GM13976 (cell line): ENCODE measurements at regions not wholly inside any gene's neighbourhood (a gene's known extent, or its start where the extent isn't known, plus 50 kb on each side); places are given as distances from the start of the nearest gene placed in this dataset.
"Not testable (repeated sequence)": the region's sequence is repeated elsewhere in the genome, so short reads cannot be mapped to it uniquely, and the experiment has no call there.

Experiments used
- DNase-seq: peaks from one replicate; pipeline ENCODE4 v3.0.0; 2012; ENCODE audit warnings: low spot score
- CTCF ChIP-seq: IDR thresholded peaks from 2 replicates; pipeline ENCODE4 v1.5.1; 2012; ENCODE audit warnings: borderline replicate concordance, mild to moderate bottlenecking; ENCODE audit not compliant: insufficient read depth; ENCODE audit errors: extremely low read depth, missing control alignments, control extremely low read depth
- in situ Hi-C: fragments of 300-500 bp; cut with MboI; formaldehyde crosslinking; loops from one replicate; pipeline ENCODE4 v1.12.0; 2022; ENCODE audit warnings: low sequenced_read_pairs, mixed read lengths, inconsistent platforms; ENCODE audit not compliant: unreplicated experiment

GRCh38 chr20:19838468-19838867, 80.4 kb downstream of the RIN2 start:
- in situ Hi-C loops, result no loop called here
- TF ChIP-seq CTCF, result no peak
- no peak for DNase-seq

DNA sequence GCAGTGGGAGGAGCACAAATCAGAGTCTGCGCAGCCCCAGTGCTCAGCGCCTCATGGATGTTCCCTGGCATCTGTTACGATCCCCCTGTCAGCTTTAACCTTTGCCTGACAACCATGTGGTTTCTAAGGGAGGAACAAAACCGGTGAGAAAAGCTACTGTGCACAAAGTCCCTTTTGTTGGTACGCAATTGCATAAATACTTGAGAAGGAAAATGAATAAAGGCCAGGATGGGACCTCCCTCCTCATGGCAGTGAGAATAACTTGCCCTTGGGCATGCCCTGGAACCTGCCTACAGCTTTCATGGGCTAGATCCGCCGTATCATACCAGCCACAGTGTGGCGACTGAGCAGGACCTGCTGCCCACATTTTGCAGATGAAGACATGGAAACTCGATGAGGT, 81.0 kb downstream of the RIN2 start:
- DNase-seq, result no peak
- in situ Hi-C loops, result no loop called here
- TF ChIP-seq CTCF, result no peak

DNA sequence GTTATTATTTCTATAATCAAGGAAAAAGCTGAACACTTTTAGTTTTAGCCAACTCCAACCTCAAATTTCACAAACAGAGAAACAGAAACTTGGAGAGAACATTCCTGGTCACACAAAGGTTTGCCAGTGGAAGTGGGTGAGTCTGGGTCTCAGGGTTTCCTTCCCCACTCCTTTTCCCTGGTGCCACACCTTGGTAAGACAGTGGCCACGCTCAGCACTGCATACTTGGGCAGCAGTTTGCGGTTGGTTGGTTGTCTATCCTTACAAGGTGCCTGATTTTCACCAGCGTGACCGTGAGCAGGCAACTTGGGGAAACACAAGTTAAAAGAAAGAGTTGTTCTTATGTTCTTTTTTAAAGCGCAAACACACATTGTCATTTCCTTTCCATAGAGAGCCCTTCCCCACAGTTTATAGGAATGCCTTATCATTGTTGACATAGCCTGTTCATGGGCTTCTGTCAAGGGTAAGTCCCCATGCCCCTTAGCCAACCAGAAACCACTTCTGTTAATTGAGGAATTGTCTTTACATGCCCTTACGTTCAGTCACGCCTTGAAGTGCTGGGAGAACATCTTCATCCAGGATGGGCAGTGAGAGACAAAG, 82.2 kb downstream of the RIN2 start:
- no peak for TF ChIP-seq CTCF
- in situ Hi-C loops, result no loop called here

DNA sequence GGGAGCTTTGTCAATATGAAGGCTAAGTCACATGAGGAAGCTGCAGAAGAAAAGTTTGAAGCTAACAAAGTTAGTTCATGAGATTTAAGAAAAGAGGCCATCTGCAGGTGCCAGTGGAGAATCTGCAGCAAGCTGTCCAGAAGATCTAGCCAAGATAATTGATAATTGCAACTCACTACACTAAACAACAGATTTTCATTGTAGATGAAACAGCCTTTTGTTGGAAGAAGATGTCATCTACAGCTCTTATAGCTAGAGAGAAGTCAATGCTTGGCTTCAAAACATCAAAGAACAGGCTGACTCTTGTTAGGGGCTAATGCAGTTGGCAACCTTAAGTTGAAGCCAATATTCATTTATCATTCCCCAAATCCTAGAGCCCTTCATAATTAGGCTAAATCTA, 83.7 kb downstream of the RIN2 start:
- TF ChIP-seq CTCF, result no peak
- in situ Hi-C loops, result no loop called here
- DNase-seq, result no peak

More for the DNA sequence above, 82.2 kb downstream of the RIN2 start:
- no peak for DNase-seq

DNA sequence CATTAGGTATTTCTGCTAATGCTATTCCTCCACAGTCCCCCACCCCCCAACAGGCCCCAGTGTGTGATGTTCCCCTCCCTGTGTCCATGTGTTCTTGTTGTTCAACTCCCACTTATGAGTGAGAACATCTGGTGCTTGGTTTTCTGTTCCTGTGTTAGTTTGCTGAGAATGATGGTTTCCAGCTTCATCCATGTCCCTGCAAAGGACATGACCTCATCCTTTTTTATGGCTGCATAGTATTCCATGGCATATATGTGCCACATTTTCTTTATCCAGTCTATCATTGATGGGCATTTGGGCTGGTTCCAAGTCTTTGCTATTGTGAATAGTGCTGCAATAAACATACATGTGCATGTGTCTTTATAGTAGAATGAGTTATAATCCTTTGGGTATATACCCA, 86.8 kb downstream of the RIN2 start:
- in situ Hi-C loops, DNase-seq: not testable (repeated sequence)

- DNase-seq, result no peak
- TF ChIP-seq CTCF, result no peak
- in situ Hi-C loops, result no loop called here
These were observed 89.3 kb downstream of the RIN2 start for GRCh38 chr20:19847383-19847782.

GRCh38 chr20:19849341-19850197, 91.5 kb downstream of the RIN2 start:
- in situ Hi-C loops, result no loop called here
- no peak for TF ChIP-seq CTCF
- DNase-seq, result no peak
